K562 (cell line): ENCODE measurements at regions not wholly inside any gene's neighbourhood (a gene's known extent, or its start where the extent isn't known, plus 50 kb on each side); places are given as distances from the start of the nearest gene placed in this dataset.

Experiments
- NR2C2 ChIP-seq, 2 experiments: fragments of 200-800 bp in 1 of 2; sonication (Bioruptor generic) in 1 of 2; sonication (generic) in 1 of 2; formaldehyde crosslinking in 1 of 2; IDR thresholded peaks; 2 replicates each; pipeline versions ENCODE4 v1.6.1 to v1.8.0; 2016 to 2022; ENCODE audit warnings: mild to moderate bottlenecking in 1 of 2, missing compliant biosample characterization in 1 of 2, missing genetic modification characterization in 1 of 2, missing genetic modification reagents in 1 of 2
- POLR3G ChIP-seq: IDR thresholded peaks from 2 replicates; pipeline ENCODE4 v1.6.1; 2011; ENCODE audit not compliant: insufficient read length, insufficient replicate concordance; ENCODE audit errors: extremely low read depth
- SMAD2 ChIP-seq: fragments of 150-350 bp; IDR thresholded peaks from 2 replicates; pipeline ENCODE4 v1.6.1; 2014; ENCODE audit warnings: low read depth, mild to moderate bottlenecking, low read length
- ZFP36 ChIP-seq: fragments of 150-350 bp; IDR thresholded peaks from 2 replicates; pipeline ENCODE4 v1.6.1; 2018; ENCODE audit warnings: low read length, low read depth; ENCODE audit not compliant: partially characterized antibody
- ZKSCAN8 ChIP-seq: fragments of 200-800 bp; sonication (Bioruptor generic); IDR thresholded peaks from 2 replicates; pipeline ENCODE4 v1.6.1; 2016; ENCODE audit warnings: missing genetic modification characterization, missing compliant biosample characterization
- TF ChIP-seq, protein P1 (sequence below): fragments of 450-650 bp; IDR thresholded peaks from 2 replicates; pipeline ENCODE4 v1.6.1; 2017; ENCODE audit warnings: antibody characterized with exemption
- TF ChIP-seq, protein P2 (sequence below): conservative IDR thresholded peaks from 2 replicates; pipeline ENCODE4 v1.6.1; 2011; ENCODE audit warnings: low read depth, mild to moderate bottlenecking, low read length; ENCODE audit not compliant: control insufficient read depth
- TF ChIP-seq, protein P3 (sequence below): fragments of 250-450 bp; sonication (Bioruptor Pico); IDR thresholded peaks from 2 replicates; pipeline ENCODE4 v1.5.1; 2021; ENCODE audit warnings: mild to moderate bottlenecking

DNA sequence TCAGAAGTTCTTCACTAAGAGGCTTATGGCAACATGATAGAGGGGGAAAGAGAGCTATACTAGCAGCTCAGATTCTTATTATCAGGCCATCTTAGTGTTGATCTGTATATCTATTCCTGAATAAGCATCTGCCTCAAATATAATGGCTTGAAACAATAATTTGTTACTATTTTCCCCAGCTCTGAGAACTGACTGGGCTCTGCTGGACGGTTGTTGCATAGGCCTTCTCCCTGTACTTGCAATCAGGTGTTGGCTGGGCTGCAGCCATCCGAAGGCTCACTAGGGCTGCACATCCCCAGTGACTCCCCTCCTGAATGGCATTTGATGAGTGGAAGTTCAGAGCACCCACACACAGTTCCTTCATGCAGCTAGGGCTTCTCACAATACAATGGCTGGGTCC lies 116.0 kb downstream of the PROX1 start (continued):
- TF ChIP-seq, protein P1, sequence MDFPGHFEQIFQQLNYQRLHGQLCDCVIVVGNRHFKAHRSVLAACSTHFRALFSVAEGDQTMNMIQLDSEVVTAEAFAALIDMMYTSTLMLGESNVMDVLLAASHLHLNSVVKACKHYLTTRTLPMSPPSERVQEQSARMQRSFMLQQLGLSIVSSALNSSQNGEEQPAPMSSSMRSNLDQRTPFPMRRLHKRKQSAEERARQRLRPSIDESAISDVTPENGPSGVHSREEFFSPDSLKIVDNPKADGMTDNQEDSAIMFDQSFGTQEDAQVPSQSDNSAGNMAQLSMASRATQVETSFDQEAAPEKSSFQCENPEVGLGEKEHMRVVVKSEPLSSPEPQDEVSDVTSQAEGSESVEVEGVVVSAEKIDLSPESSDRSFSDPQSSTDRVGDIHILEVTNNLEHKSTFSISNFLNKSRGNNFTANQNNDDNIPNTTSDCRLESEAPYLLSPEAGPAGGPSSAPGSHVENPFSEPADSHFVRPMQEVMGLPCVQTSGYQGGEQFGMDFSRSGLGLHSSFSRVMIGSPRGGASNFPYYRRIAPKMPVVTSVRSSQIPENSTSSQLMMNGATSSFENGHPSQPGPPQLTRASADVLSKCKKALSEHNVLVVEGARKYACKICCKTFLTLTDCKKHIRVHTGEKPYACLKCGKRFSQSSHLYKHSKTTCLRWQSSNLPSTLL, result no peak
- TF ChIP-seq, protein P2, sequence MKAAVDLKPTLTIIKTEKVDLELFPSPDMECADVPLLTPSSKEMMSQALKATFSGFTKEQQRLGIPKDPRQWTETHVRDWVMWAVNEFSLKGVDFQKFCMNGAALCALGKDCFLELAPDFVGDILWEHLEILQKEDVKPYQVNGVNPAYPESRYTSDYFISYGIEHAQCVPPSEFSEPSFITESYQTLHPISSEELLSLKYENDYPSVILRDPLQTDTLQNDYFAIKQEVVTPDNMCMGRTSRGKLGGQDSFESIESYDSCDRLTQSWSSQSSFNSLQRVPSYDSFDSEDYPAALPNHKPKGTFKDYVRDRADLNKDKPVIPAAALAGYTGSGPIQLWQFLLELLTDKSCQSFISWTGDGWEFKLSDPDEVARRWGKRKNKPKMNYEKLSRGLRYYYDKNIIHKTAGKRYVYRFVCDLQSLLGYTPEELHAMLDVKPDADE, result no peak
- TF ChIP-seq NR2C2 (CRISPR knock-in tag; IDR thresholded peaks at IDR 0.05), result no peak
- TF ChIP-seq NR2C2 (tag; IDR thresholded peaks at IDR 0.05), result no peak
- TF ChIP-seq ZFP36, result no peak
- TF ChIP-seq ZKSCAN8 (CRISPR knock-in tag), result no peak
- TF ChIP-seq, protein P3, sequence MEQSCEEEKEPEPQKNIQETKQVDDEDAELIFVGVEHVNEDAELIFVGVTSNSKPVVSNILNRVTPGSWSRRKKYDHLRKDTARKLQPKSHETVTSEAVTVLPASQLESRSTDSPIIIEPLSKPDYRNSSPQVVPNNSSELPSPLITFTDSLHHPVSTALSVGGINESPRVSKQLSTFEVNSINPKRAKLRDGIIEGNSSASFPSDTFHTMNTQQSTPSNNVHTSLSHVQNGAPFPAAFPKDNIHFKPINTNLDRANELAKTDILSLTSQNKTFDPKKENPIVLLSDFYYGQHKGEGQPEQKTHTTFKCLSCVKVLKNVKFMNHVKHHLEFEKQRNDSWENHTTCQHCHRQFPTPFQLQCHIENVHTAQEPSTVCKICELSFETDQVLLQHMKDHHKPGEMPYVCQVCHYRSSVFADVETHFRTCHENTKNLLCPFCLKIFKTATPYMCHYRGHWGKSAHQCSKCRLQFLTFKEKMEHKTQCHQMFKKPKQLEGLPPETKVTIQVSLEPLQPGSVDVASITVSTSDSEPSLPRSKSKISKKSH, result no peak
- TF ChIP-seq POLR3G, result no peak
- TF ChIP-seq SMAD2, result no peak
